ENCODE measurements at regions not wholly inside any gene's neighbourhood (a gene's known extent, or its start where the extent isn't known, plus 50 kb on each side); places are given as distances from the start of the nearest gene placed in this dataset.

DNA sequence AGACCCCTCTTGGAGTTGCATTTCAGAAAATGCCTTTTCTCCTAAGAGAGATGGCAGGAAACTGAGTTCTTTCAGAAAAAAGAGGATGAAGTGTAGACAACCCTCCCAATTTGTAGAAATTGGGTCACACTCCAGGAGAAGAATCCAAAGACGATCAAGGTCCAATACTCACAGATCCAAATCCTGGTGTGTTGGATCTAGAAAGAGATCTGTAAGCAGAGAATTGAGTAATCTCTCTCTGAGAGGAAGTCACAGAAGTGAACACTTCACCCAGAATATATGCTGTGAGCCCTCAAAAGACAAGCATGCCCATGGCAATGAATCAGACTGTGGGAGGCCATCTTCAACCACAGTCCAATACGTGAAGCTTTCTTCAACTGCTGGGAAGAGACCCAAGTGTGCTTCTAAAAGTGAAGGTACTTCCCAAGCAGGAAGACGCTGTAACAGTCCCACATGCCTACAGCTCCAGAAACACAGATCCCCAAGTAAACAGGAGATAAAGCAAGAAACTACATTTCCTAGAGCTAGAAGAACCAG is 182.7 kb downstream of the SMC2 start:
- TF ChIP-seq, protein P1, sequence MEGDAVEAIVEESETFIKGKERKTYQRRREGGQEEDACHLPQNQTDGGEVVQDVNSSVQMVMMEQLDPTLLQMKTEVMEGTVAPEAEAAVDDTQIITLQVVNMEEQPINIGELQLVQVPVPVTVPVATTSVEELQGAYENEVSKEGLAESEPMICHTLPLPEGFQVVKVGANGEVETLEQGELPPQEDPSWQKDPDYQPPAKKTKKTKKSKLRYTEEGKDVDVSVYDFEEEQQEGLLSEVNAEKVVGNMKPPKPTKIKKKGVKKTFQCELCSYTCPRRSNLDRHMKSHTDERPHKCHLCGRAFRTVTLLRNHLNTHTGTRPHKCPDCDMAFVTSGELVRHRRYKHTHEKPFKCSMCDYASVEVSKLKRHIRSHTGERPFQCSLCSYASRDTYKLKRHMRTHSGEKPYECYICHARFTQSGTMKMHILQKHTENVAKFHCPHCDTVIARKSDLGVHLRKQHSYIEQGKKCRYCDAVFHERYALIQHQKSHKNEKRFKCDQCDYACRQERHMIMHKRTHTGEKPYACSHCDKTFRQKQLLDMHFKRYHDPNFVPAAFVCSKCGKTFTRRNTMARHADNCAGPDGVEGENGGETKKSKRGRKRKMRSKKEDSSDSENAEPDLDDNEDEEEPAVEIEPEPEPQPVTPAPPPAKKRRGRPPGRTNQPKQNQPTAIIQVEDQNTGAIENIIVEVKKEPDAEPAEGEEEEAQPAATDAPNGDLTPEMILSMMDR (IDR thresholded peaks at IDR 0.05): no peak
- TF ChIP-seq EZH2 (IDR thresholded peaks at IDR 0.05; ENCODE audit: borderline replicate concordance, insufficient read depth, low read depth, low read length, poor library complexity, severe bottlenecking): no peak
